ENCODE measurements at regions not wholly inside any gene's neighbourhood (a gene's known extent, or its start where the extent isn't known, plus 50 kb on each side); places are given as distances from the start of the nearest gene placed in this dataset.

DNA sequence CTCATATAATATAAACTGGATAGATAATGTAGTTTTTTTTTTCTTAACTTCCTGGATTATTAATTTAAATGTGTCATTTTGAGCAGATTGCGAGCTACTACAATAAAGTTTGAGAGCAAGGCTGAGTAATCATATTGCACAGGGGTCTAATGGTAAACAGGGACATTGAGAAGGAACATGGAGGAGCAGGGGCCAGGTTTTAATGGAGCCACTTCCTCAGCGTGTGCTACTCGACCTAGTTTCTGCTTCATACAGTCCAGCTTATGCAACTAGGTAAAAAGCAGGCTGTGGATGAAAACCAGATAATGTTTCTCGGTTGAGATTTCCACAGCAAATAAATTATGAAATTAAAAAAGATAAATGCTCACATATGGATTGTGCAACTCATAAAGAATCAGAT is 1915.7 kb upstream of the CELF4 start (continued):
- TF ChIP-seq, protein P1, sequence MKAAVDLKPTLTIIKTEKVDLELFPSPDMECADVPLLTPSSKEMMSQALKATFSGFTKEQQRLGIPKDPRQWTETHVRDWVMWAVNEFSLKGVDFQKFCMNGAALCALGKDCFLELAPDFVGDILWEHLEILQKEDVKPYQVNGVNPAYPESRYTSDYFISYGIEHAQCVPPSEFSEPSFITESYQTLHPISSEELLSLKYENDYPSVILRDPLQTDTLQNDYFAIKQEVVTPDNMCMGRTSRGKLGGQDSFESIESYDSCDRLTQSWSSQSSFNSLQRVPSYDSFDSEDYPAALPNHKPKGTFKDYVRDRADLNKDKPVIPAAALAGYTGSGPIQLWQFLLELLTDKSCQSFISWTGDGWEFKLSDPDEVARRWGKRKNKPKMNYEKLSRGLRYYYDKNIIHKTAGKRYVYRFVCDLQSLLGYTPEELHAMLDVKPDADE (IDR thresholded peaks at IDR 0.05): no peak
- TF ChIP-seq STAT1 (IDR thresholded peaks at IDR 0.05; ENCODE audit: unreplicated experiment): no peak

DNA sequence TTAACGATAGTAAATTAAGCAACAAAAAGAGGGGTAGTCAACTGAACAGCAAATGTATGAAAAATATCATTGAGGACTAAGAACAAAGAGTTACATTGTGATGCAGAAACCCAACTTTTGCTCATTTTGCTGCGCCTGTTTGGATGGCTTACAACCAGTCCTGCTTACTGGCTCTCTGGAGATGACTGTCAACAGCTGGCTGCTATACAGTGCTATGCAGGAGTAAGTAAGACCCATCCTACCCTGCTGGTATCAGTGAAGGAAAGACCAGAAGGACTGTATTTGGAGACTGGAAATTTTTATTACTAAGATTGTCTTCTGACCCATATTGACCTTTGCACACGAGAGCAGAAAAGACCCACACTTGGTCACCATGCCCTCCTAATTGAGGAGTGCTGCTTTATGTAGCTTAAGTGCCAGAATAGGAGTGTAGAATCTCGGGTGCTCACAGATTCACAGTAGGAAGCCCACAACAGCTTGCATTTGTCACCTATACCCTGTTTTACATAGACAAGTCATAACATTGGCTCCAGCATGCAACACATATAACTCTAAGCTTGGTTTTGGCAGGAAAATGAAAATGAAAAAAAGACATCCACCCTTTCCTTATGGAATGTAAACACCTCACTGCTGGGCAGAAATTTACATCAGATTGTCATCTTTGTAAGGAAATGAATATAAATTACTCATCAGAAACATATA is 1915.0 kb upstream of the CELF4 start:
- no peak for ATAC-seq
- H3K79me2 ChIP-seq (replicated peaks; ENCODE audit: insufficient read depth): no peaks in the 10 kb centered on the region
- no peaks in the 10 kb centered on the region for H3K36me3 Mint-ChIP-seq (ENCODE audit: low read depth)

More for the DNA sequence above, 1915.0 kb upstream of the CELF4 start:
- no peaks in the 10 kb centered on the region for H3K9me2 ChIP-seq (ENCODE audit: insufficient read depth)
- no peaks in the 10 kb centered on the region for H3K4me1 Mint-ChIP-seq
- no peaks in the 10 kb centered on the region for H3K27me3 Mint-ChIP-seq (ENCODE audit: insufficient read depth, low read depth, poor library complexity)
- H4K20me1 ChIP-seq (replicated peaks; ENCODE audit: insufficient read depth): no peaks in the 10 kb centered on the region
- no peak for DNase-seq (ENCODE audit: low spot score)
- H3K27me3 ChIP-seq (ENCODE audit: insufficient read depth): no peaks in the 10 kb centered on the region
- no peaks in the 10 kb centered on the region for H3K4me1 ChIP-seq (ENCODE audit: insufficient read depth)
- H3K4me3 ChIP-seq: no peak overlapping the region
- H3K36me3 ChIP-seq (ENCODE audit: insufficient read depth): no peaks in the 10 kb centered on the region
- H3K4me3 Mint-ChIP-seq: no peak overlapping the region
- no peak for TF ChIP-seq ZNF331 (CRISPR knock-in tag; IDR thresholded peaks at IDR 0.05; ENCODE audit: low read depth)
- no peak for TF ChIP-seq CREB1 (CRISPR knock-in tag; IDR thresholded peaks at IDR 0.05; ENCODE audit: low read depth)
- TF ChIP-seq, protein P2, sequence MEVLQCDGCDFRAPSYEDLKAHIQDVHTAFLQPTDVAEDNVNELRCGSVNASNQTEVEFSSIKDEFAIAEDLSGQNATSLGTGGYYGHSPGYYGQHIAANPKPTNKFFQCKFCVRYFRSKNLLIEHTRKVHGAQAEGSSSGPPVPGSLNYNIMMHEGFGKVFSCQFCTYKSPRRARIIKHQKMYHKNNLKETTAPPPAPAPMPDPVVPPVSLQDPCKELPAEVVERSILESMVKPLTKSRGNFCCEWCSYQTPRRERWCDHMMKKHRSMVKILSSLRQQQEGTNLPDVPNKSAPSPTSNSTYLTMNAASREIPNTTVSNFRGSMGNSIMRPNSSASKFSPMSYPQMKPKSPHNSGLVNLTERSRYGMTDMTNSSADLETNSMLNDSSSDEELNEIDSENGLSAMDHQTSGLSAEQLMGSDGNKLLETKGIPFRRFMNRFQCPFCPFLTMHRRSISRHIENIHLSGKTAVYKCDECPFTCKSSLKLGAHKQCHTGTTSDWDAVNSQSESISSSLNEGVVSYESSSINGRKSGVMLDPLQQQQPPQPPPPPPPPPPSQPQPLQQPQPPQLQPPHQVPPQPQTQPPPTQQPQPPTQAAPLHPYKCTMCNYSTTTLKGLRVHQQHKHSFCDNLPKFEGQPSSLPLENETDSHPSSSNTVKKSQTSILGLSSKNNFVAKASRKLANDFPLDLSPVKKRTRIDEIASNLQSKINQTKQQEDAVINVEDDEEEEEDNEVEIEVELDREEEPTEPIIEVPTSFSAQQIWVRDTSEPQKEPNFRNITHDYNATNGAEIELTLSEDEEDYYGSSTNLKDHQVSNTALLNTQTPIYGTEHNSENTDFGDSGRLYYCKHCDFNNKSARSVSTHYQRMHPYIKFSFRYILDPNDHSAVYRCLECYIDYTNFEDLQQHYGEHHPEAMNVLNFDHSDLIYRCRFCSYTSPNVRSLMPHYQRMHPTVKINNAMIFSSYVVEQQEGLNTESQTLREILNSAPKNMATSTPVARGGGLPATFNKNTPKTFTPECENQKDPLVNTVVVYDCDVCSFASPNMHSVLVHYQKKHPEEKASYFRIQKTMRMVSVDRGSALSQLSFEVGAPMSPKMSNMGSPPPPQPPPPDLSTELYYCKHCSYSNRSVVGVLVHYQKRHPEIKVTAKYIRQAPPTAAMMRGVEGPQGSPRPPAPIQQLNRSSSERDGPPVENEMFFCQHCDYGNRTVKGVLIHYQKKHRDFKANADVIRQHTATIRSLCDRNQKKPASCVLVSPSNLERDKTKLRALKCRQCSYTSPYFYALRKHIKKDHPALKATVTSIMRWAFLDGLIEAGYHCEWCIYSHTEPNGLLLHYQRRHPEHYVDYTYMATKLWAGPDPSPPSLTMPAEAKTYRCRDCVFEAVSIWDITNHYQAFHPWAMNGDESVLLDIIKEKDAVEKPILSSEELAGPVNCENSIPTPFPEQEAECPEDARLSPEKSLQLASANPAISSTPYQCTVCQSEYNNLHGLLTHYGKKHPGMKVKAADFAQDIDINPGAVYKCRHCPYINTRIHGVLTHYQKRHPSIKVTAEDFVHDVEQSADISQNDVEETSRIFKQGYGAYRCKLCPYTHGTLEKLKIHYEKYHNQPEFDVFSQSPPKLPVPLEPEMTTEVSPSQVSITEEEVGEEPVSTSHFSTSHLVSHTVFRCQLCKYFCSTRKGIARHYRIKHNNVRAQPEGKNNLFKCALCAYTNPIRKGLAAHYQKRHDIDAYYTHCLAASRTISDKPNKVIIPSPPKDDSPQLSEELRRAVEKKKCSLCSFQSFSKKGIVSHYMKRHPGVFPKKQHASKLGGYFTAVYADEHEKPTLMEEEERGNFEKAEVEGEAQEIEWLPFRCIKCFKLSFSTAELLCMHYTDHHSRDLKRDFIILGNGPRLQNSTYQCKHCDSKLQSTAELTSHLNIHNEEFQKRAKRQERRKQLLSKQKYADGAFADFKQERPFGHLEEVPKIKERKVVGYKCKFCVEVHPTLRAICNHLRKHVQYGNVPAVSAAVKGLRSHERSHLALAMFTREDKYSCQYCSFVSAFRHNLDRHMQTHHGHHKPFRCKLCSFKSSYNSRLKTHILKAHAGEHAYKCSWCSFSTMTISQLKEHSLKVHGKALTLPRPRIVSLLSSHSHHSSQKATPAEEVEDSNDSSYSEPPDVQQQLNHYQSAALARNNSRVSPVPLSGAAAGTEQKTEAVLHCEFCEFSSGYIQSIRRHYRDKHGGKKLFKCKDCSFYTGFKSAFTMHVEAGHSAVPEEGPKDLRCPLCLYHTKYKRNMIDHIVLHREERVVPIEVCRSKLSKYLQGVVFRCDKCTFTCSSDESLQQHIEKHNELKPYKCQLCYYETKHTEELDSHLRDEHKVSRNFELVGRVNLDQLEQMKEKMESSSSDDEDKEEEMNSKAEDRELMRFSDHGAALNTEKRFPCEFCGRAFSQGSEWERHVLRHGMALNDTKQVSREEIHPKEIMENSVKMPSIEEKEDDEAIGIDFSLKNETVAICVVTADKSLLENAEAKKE (CRISPR knock-in tag; IDR thresholded peaks at IDR 0.05): no peak
- TF ChIP-seq JUNB (IDR thresholded peaks at IDR 0.05; ENCODE audit: unreplicated experiment): no peak
- TF ChIP-seq, protein P1 (IDR thresholded peaks at IDR 0.05): no peak
- TF ChIP-seq EZH2 (IDR thresholded peaks at IDR 0.05; ENCODE audit: low read depth, unreplicated experiment): no peak
- TF ChIP-seq, protein P3, sequence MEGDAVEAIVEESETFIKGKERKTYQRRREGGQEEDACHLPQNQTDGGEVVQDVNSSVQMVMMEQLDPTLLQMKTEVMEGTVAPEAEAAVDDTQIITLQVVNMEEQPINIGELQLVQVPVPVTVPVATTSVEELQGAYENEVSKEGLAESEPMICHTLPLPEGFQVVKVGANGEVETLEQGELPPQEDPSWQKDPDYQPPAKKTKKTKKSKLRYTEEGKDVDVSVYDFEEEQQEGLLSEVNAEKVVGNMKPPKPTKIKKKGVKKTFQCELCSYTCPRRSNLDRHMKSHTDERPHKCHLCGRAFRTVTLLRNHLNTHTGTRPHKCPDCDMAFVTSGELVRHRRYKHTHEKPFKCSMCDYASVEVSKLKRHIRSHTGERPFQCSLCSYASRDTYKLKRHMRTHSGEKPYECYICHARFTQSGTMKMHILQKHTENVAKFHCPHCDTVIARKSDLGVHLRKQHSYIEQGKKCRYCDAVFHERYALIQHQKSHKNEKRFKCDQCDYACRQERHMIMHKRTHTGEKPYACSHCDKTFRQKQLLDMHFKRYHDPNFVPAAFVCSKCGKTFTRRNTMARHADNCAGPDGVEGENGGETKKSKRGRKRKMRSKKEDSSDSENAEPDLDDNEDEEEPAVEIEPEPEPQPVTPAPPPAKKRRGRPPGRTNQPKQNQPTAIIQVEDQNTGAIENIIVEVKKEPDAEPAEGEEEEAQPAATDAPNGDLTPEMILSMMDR (conservative IDR thresholded peaks at IDR 0.05; ENCODE audit: low read depth in 2 of 2): no peak
- H3K27ac Mint-ChIP-seq: no peak overlapping the region
- no peak overlapping the region for H3K4me2 ChIP-seq
- no peaks in the 10 kb centered on the region for H3F3A ChIP-seq (replicated peaks; ENCODE audit: low read depth)
- no peaks in the 10 kb centered on the region for H3K9me3 Mint-ChIP-seq
- H2AFZ ChIP-seq: no peak overlapping the region
- no peak overlapping the region for H3K27ac ChIP-seq (ENCODE audit: low read depth)

Data from GM23338 (cell line).